CD4-positive, alpha-beta T cell (primary cell): ENCODE measurements at regions not wholly inside any gene's neighbourhood (a gene's known extent, or its start where the extent isn't known, plus 50 kb on each side); places are given as distances from the start of the nearest gene placed in this dataset.

Experiments
- ATAC-seq: fragments of 200-7000 bp; cut with Tn5 transposase; one replicate; pipeline ENCODE4 v1.10.0; 2022; ENCODE audit warnings: mild to moderate bottlenecking; ENCODE audit not compliant: poor library complexity
- CTCF ChIA-PET: fragments of 350-600 bp; sonication (Branson Sonifier 250); formaldehyde crosslinking; loops from one replicate; lab custom pipeline; 2021; ENCODE audit warnings: antibody characterized with exemption, inconsistent platforms; lab: Charles Lee
- POLR2A ChIA-PET: fragments of 350-600 bp; sonication (Branson Sonifier 250); formaldehyde crosslinking; loops from one replicate; lab custom pipeline; 2021; ENCODE audit warnings: antibody characterized with exemption, inconsistent platforms; lab: Charles Lee
- DNase-seq, 14 experiments: peaks; one replicate each; pipeline ENCODE4 v3.0.0-alpha.2; 2013 to 2020; ENCODE audit warnings: mixed read lengths in 2 of 14
- H3K27ac ChIP-seq, 2 donors: one replicate each; pipeline versions ENCODE4 v1.5.1 to v1.7.0; 2013; ENCODE audit warnings: low read length in 2 of 2, low read depth in 1 of 2, mild to moderate bottlenecking in 1 of 2
- H3K27me3 ChIP-seq, 2 experiments: 1 replicate in 1 of 2; 2 replicates in 1 of 2; pipeline versions ENCODE4 v1.6.1 to v1.7.0; 2013; ENCODE audit warnings: low read length in 2 of 2, control low read depth in 1 of 2, mild to moderate bottlenecking in 1 of 2, moderate library complexity in 1 of 2; ENCODE audit not compliant: insufficient read depth in 2 of 2, control insufficient read depth in 1 of 2
- H3K36me3 ChIP-seq: one replicate; pipeline ENCODE4 v1.6.1; 2013; ENCODE audit warnings: low read length, control low read depth; ENCODE audit not compliant: insufficient read depth
- H3K4me1 ChIP-seq: one replicate; pipeline ENCODE4 v1.6.1; 2013; ENCODE audit warnings: low read length, control low read depth; ENCODE audit not compliant: insufficient read depth
- H3K4me3 ChIP-seq: one replicate; pipeline ENCODE4 v1.5.1; 2013; ENCODE audit warnings: mild to moderate bottlenecking, low read length, moderate library complexity
- H3K9me3 ChIP-seq, 2 experiments: 1 replicate in 1 of 2; 2 replicates in 1 of 2; pipeline versions ENCODE4 v1.6.1 to v1.7.0; 2013; ENCODE audit warnings: low read length in 2 of 2, mild to moderate bottlenecking in 2 of 2, control low read depth in 1 of 2, moderate library complexity in 1 of 2; ENCODE audit not compliant: control insufficient read depth in 1 of 2, insufficient read depth in 1 of 2
- H3K27ac Mint-ChIP-seq: one replicate; pipeline ENCODE4 v1.8.0; 2020; ENCODE audit warnings: mixed read lengths
- H3K27me3 Mint-ChIP-seq: one replicate; pipeline ENCODE4 v1.8.0; 2021; ENCODE audit warnings: mixed read lengths
- H3K36me3 Mint-ChIP-seq: one replicate; pipeline ENCODE4 v1.8.0; 2021; ENCODE audit warnings: low read depth, mixed read lengths
- H3K4me1 Mint-ChIP-seq: one replicate; pipeline ENCODE4 v1.8.0; 2021; ENCODE audit warnings: low read depth, mixed read lengths
- H3K4me3 Mint-ChIP-seq: one replicate; pipeline ENCODE4 v1.8.0; 2020; ENCODE audit warnings: mild to moderate bottlenecking, mixed read lengths
- H3K9me3 Mint-ChIP-seq: one replicate; pipeline ENCODE4 v1.8.0; 2020; ENCODE audit warnings: mixed read lengths
- CTCF ChIP-seq: fragments of 200-600 bp; IDR thresholded peaks from one replicate; pipeline ENCODE4 v1.8.0; 2022; ENCODE audit warnings: antibody characterized with exemption, mild to moderate bottlenecking
- intact Hi-C, 2 experiments: fragments of 100-400 bp; cut with DNase I in 1 of 2; cut with micrococcal nuclease in 1 of 2; formaldehyde crosslinking; loops; one replicate each; pipeline versions ENCODE4 v1.15.1 to v1.9.0; 2023 to 2025; cut with DNase I, micrococcal nuclease

- H3K27me3 Mint-ChIP-seq = no peaks in the 10 kb centered on the region
- no peak overlapping the region for H3K27ac ChIP-seq
- H3K9me3 Mint-ChIP-seq = peaks cover 3% of the 10 kb centered on the region
- H3K36me3 ChIP-seq = no peaks in the 10 kb centered on the region
- intact Hi-C loops = no loop called here
- TF ChIP-seq CTCF = no peak
- POLR2A ChIA-PET = no interaction called here
- H3K4me3 ChIP-seq = no peak overlapping the region
- no peaks in the 10 kb centered on the region for H3K36me3 Mint-ChIP-seq
- no peaks in the 10 kb centered on the region for H3K9me3 ChIP-seq
- H3K27me3 ChIP-seq = no peaks in the 10 kb centered on the region
- CTCF ChIA-PET = no interaction called here
- no peak overlapping the region for H3K4me3 Mint-ChIP-seq
- no peak overlapping the region for H3K27ac Mint-ChIP-seq
- DNase-seq (no peak), ATAC-seq (no peak)
- H3K4me1 ChIP-seq = no peaks in the 10 kb centered on the region
- H3K4me1 Mint-ChIP-seq = no peaks in the 10 kb centered on the region
Observed at GRCh38 chrX:87064502-87064901, 453.1 kb upstream of the KLHL4 start.

GRCh38 chrX:87067795-87068369 is 449.7 kb upstream of the KLHL4 start:
- intact Hi-C loops = no loop called here
- H3K4me1 Mint-ChIP-seq = no peaks in the 10 kb centered on the region
- no peaks in the 10 kb centered on the region for H3K36me3 ChIP-seq
- DNase-seq (no peak), ATAC-seq (no peak)
- CTCF ChIA-PET = no interaction called here
- no peaks in the 10 kb centered on the region for H3K27me3 Mint-ChIP-seq
- TF ChIP-seq CTCF = no peak
- no peak overlapping the region for H3K27ac Mint-ChIP-seq
- no peaks in the 10 kb centered on the region for H3K27me3 ChIP-seq
- POLR2A ChIA-PET = no interaction called here
- H3K27ac ChIP-seq = no peak overlapping the region
- H3K4me1 ChIP-seq = no peaks in the 10 kb centered on the region
- no peaks in the 10 kb centered on the region for H3K36me3 Mint-ChIP-seq
- no peak overlapping the region for H3K4me3 ChIP-seq
- no peaks in the 10 kb centered on the region for H3K9me3 ChIP-seq
- H3K4me3 Mint-ChIP-seq = no peak overlapping the region
- peaks cover 3% of the 10 kb centered on the region for H3K9me3 Mint-ChIP-seq

- ATAC-seq (no peak), DNase-seq (no peak)
- Mint-ChIP-seq H3K4me1 (no peaks in the 10 kb centered on the region), H3K27ac (no peak overlapping the region), H3K36me3 (no peaks in the 10 kb centered on the region), H3K4me3 (no peak overlapping the region), H3K27me3 (no peaks in the 10 kb centered on the region), H3K9me3 (peaks cover 2% of the 10 kb centered on the region)
- no peaks in the 10 kb centered on the region for H3K9me3 ChIP-seq
- no peaks in the 10 kb centered on the region for H3K27me3 ChIP-seq
- no peaks in the 10 kb centered on the region for H3K36me3 ChIP-seq
- POLR2A ChIA-PET = no interaction called here
- CTCF ChIA-PET = no interaction called here
- no peak overlapping the region for H3K4me3 ChIP-seq
- H3K4me1 ChIP-seq = no peaks in the 10 kb centered on the region
- H3K27ac ChIP-seq = no peak overlapping the region
- no peak for TF ChIP-seq CTCF
- intact Hi-C loops = no loop called here
Observed at GRCh38 chrX:87078231-87078630, 439.4 kb upstream of the KLHL4 start.
